ENCODE measurements at regions not wholly inside any gene's neighbourhood (a gene's known extent, or its start where the extent isn't known, plus 50 kb on each side); places are given as distances from the start of the nearest gene placed in this dataset.
"Not testable (repeated sequence)": the region's sequence is repeated elsewhere in the genome, so short reads cannot be mapped to it uniquely, and the experiment has no call there.

- no peak for DNase-seq
- no peaks in the 10 kb centered on the region for H3K9me3 ChIP-seq (replicated peaks in 1 of 3)
- H3K4me3 ChIP-seq: no peak overlapping the region
- 46 to 65% (median 62%) methylated on average over 1 of the region's 1 CpG for WGBS, 4 donors
- H3K27ac ChIP-seq: no peak overlapping the region
- intact Hi-C loops (cut with DNase I): no loop called here
- no peaks in the 10 kb centered on the region for H3K27me3 ChIP-seq
- no peak for TF ChIP-seq POLR2A (IDR thresholded peaks at IDR 0.05)
- TF ChIP-seq CTCF (IDR thresholded peaks at IDR 0.05): no peak
- H3K36me3 ChIP-seq (replicated peaks in 1 of 2): no peaks in the 10 kb centered on the region
- no peaks in the 10 kb centered on the region for H3K4me1 ChIP-seq (replicated peaks in 1 of 2)
These were observed 116.9 kb downstream of the PLG start for GRCh38 chr6:160818934-160819333.

GRCh38 chr6:160820661-160821060, 118.6 kb downstream of the PLG start:
- H3K4me3 ChIP-seq; H3K27me3 ChIP-seq; H3K9me3 ChIP-seq (replicated peaks in 1 of 3); H3K36me3 ChIP-seq (replicated peaks in 1 of 2); H3K27ac ChIP-seq; DNase-seq; H3K4me1 ChIP-seq (replicated peaks in 1 of 2); intact Hi-C loops (cut with DNase I): not testable (repeated sequence)
- 84 to 88% (median 87%) methylated on average over 8 of the region's 8 CpGs for WGBS, 4 donors

- WGBS, 4 donors: 45 to 62% (median 56%) methylated on average over 1 of the region's 1 CpG
- Histone ChIP-seq H3K36me3 (replicated peaks in 1 of 2) (no peaks in the 10 kb centered on the region), H3K27me3 (no peaks in the 10 kb centered on the region), H3K4me1 (replicated peaks in 1 of 2) (no peaks in the 10 kb centered on the region), H3K4me3 (no peak overlapping the region), H3K9me3 (replicated peaks in 1 of 3) (peaks cover 0 to 5% (median 0%) of the 10 kb centered on the region in 3 donors), H3K27ac (no peak overlapping the region)
- intact Hi-C loops (cut with DNase I): no loop called here
- TF ChIP-seq POLR2A (IDR thresholded peaks at IDR 0.05) (no peak), CTCF (IDR thresholded peaks at IDR 0.05) (no peak)
- no peak for DNase-seq
These were observed 129.7 kb downstream of the PLG start for GRCh38 chr6:160831739-160832138.

GRCh38 chr6:160832422-160832821, 130.4 kb downstream of the PLG start:
- no peak for TF ChIP-seq CTCF (IDR thresholded peaks at IDR 0.05)
- no peak for TF ChIP-seq POLR2A (IDR thresholded peaks at IDR 0.05)
- Histone ChIP-seq H3K4me3 (no peak overlapping the region), H3K36me3 (replicated peaks in 1 of 2) (no peaks in the 10 kb centered on the region), H3K27me3 (no peaks in the 10 kb centered on the region), H3K9me3 (replicated peaks in 1 of 3) (peaks cover 0 to 5% (median 0%) of the 10 kb centered on the region in 3 donors), H3K27ac (no peak overlapping the region), H3K4me1 (replicated peaks in 1 of 2) (no peaks in the 10 kb centered on the region)
- DNase-seq: no peak
- WGBS, 4 donors: 73 to 85% (median 73%) methylated on average over 2 of the region's 2 CpGs
- intact Hi-C loops (cut with DNase I): no loop called here

- no peak for TF ChIP-seq CTCF (IDR thresholded peaks at IDR 0.05)
- no peaks in the 10 kb centered on the region for H3K36me3 ChIP-seq (replicated peaks in 1 of 2)
- H3K27ac ChIP-seq: no peak overlapping the region
- H3K4me3 ChIP-seq: no peak overlapping the region
- no peaks in the 10 kb centered on the region for H3K27me3 ChIP-seq
- no peaks in the 10 kb centered on the region for H3K4me1 ChIP-seq (replicated peaks in 1 of 2)
- 73 to 78% (median 75%) methylated on average over 13 of the region's 13 CpGs for WGBS, 4 donors
- H3K9me3 ChIP-seq (replicated peaks in 1 of 3): peaks cover 0 to 5% (median 0%) of the 10 kb centered on the region in 3 donors
- peak in 2 of 7 donors; percentile 7 to 20 for DNase-seq
- intact Hi-C loops (cut with DNase I): no loop called here
These were observed 135.1 kb downstream of the PLG start for GRCh38 chr6:160837146-160837545.
